ENCODE measurements at regions not wholly inside any gene's neighbourhood (a gene's known extent, or its start where the extent isn't known, plus 50 kb on each side); places are given as distances from the start of the nearest gene placed in this dataset.

DNA sequence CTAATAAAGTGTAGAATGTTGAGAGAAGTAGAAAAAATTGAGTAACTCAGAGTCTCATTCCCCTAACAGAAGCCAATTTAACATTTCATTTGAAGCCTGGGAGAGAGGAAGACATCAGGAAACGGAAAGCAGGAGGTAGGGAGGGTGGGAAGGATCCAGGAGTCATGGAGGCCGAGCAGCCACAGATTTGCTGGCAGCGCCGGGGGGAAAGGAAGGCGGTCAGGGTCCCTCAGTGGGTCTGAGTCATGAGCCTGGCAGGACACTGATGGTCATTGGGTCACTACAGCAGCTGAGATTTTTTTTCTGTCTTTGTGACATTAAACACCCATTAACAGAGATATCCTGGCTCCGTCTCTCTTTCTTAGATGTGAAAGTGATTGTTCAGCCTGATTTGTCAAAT lies 248.1 kb downstream of the EFNB2 start:
- no peak for TF ChIP-seq POLR2AphosphoS5 (IDR thresholded peaks at IDR 0.05)
- TF ChIP-seq, protein P1, sequence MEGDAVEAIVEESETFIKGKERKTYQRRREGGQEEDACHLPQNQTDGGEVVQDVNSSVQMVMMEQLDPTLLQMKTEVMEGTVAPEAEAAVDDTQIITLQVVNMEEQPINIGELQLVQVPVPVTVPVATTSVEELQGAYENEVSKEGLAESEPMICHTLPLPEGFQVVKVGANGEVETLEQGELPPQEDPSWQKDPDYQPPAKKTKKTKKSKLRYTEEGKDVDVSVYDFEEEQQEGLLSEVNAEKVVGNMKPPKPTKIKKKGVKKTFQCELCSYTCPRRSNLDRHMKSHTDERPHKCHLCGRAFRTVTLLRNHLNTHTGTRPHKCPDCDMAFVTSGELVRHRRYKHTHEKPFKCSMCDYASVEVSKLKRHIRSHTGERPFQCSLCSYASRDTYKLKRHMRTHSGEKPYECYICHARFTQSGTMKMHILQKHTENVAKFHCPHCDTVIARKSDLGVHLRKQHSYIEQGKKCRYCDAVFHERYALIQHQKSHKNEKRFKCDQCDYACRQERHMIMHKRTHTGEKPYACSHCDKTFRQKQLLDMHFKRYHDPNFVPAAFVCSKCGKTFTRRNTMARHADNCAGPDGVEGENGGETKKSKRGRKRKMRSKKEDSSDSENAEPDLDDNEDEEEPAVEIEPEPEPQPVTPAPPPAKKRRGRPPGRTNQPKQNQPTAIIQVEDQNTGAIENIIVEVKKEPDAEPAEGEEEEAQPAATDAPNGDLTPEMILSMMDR (IDR thresholded peaks at IDR 0.05): no peak
- TF ChIP-seq POLR2A (IDR thresholded peaks at IDR 0.05): no peak
- DNase-seq (ENCODE audit: low spot score in 2 of 2): no peak
- Histone ChIP-seq H3K4me1 (no peaks in the 10 kb centered on the region), H3K27me3 (no peaks in the 10 kb centered on the region), H3K36me3 (peaks cover under 1% of the 10 kb centered on the region), H3K4me3 (no peak overlapping the region), H3K27ac (no peak overlapping the region), H3K9me3 (peaks cover 0 to 4% of the 10 kb centered on the region in 2 donors)
- intact Hi-C loops (cut with DNase I; ENCODE audit: low total_unique reads): no loop called here

DNA sequence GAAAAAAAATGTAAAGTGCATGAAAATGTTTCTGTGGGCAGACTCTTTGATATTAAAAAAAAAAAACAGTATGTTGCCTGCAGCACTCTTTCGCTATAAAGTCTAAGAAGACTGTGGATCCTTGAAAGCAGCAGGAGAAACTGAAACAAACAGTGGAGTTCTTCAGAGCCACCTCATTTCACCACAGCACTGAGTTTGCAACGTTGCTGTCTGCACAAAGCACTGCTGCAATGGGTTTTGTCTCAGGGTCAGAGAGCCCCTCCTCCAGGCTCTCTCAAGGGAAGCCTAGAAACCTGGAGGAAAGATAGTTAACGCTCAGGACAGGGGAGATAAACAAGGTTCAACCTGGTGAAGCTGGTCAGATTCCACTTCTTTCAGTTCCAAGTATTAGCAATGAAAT lies 248.7 kb downstream of the EFNB2 start:
- no peak overlapping the region for H3K27ac ChIP-seq
- H3K27me3 ChIP-seq: no peaks in the 10 kb centered on the region
- no peaks in the 10 kb centered on the region for H3K4me1 ChIP-seq
- intact Hi-C loops (cut with DNase I; ENCODE audit: low total_unique reads): no loop called here
- H3K36me3 ChIP-seq: no peaks in the 10 kb centered on the region
- DNase-seq (ENCODE audit: low spot score in 2 of 2): no peak
- TF ChIP-seq POLR2AphosphoS5 (IDR thresholded peaks at IDR 0.05) (no peak), POLR2A (IDR thresholded peaks at IDR 0.05) (no peak)
- TF ChIP-seq, protein P1 (IDR thresholded peaks at IDR 0.05): no peak
- peaks cover 0 to 9% of the 10 kb centered on the region in 2 donors for H3K9me3 ChIP-seq
- no peak overlapping the region for H3K4me3 ChIP-seq

- Histone ChIP-seq H3K27ac (no peak overlapping the region), H3K27me3 (no peaks in the 10 kb centered on the region), H3K4me1 (no peaks in the 10 kb centered on the region), H3K4me3 (no peak overlapping the region), H3K36me3 (no peaks in the 10 kb centered on the region), H3K9me3 (peaks cover 0 to 9% of the 10 kb centered on the region in 2 donors)
- no peak for DNase-seq (ENCODE audit: low spot score in 2 of 2)
- TF ChIP-seq, protein P1 (IDR thresholded peaks at IDR 0.05): no peak
- TF ChIP-seq POLR2A (IDR thresholded peaks at IDR 0.05) (no peak), POLR2AphosphoS5 (IDR thresholded peaks at IDR 0.05) (no peak)
- intact Hi-C loops (cut with DNase I; ENCODE audit: low total_unique reads): no loop called here
Measured at GRCh38 chr13:106284358-106284757, 251.1 kb downstream of the EFNB2 start.

- TF ChIP-seq POLR2AphosphoS5 (IDR thresholded peaks at IDR 0.05) (no peak), POLR2A (IDR thresholded peaks at IDR 0.05) (no peak)
- TF ChIP-seq, protein P1 (IDR thresholded peaks at IDR 0.05): no peak
- no peaks in the 10 kb centered on the region for H3K27me3 ChIP-seq
- no peak for DNase-seq (ENCODE audit: low spot score in 2 of 2)
- peaks cover 0 to 9% of the 10 kb centered on the region in 2 donors for H3K9me3 ChIP-seq
- H3K27ac ChIP-seq: no peak overlapping the region
- H3K4me1 ChIP-seq: no peaks in the 10 kb centered on the region
- intact Hi-C loops (cut with DNase I; ENCODE audit: low total_unique reads): no loop called here
- H3K36me3 ChIP-seq: no peaks in the 10 kb centered on the region
- H3K4me3 ChIP-seq: no peak overlapping the region
Measured at GRCh38 chr13:106281426-106281825, 254.0 kb downstream of the EFNB2 start.

DNA sequence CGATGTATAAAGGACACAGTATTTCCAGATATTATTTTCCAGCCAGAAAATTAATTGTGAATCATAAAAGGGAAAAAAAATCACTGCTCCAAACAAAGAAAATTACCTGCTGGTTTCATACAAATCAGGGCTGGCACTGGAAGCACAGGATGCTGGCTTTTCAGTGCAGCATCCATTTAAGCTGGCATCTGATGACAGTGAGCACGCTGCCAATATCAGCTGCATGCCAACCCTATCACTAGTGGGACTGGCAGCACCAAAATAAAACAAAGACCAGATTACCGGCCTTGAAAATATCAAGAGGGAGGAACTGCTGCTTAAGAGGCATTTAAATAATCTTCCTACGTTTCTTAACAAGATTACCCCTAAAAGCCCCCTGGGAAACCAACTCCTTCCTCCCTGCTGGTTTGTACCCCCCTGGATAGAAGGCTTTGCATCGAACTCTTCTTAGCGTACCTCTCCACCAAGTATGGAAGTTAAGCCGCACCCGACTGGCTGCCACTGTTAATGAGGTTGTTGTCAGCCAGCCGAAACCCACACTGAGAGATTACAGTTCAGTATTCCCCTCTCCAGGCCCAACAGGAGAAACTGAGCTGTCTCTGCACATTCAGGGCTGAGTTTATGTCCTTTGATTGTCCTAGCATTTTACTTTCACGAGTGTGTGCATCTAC lies 257.8 kb downstream of the EFNB2 start:
- peaks cover 0 to 8% of the 10 kb centered on the region in 2 donors for H3K9me3 ChIP-seq
- TF ChIP-seq, protein P1 (IDR thresholded peaks at IDR 0.05): no peak
- TF ChIP-seq POLR2A (IDR thresholded peaks at IDR 0.05) (no peak), POLR2AphosphoS5 (IDR thresholded peaks at IDR 0.05) (no peak)
- H3K4me1 ChIP-seq: no peaks in the 10 kb centered on the region
- H3K27me3 ChIP-seq: no peaks in the 10 kb centered on the region
- H3K36me3 ChIP-seq: no peaks in the 10 kb centered on the region
- H3K4me3 ChIP-seq: no peak overlapping the region
- DNase-seq (ENCODE audit: low spot score in 2 of 2): no peak
- H3K27ac ChIP-seq: no peak overlapping the region
- intact Hi-C loops (cut with DNase I; ENCODE audit: low total_unique reads): no loop called here

Data from breast epithelium (tissue), 4 donors.